ENCODE measurements at regions not wholly inside any gene's neighbourhood (a gene's known extent, or its start where the extent isn't known, plus 50 kb on each side); places are given as distances from the start of the nearest gene placed in this dataset.

GRCh38 chrX:114101081-114101480 is 482.8 kb upstream of the HTR2C start:
- H3K4me3 ChIP-seq (ENCODE audit: low read depth in 1 of 5, low read length in 5 of 5), result no peak overlapping the region
- peaks cover 0 to 2% (median 0%) of the 10 kb centered on the region in 5 donors for H3K27me3 ChIP-seq (ENCODE audit: control insufficient read depth in 5 of 5, insufficient read depth in 4 of 5, low read length in 5 of 5)
- no peaks in the 10 kb centered on the region for H3K4me1 ChIP-seq (ENCODE audit: control insufficient read depth in 5 of 5, insufficient read depth in 5 of 5, low read length in 5 of 5)
- H3K9ac ChIP-seq (ENCODE audit: low read length in 5 of 5), result no peak overlapping the region
- H3K36me3 ChIP-seq (ENCODE audit: control insufficient read depth in 5 of 5, insufficient read depth in 5 of 5, low read length in 5 of 5), result no peaks in the 10 kb centered on the region
- H3K9me3 ChIP-seq (ENCODE audit: control insufficient read depth in 5 of 5, low read length in 5 of 5), result no peaks in the 10 kb centered on the region
- no peak overlapping the region for H3K27ac ChIP-seq (ENCODE audit: low read depth, low read length)

GRCh38 chrX:114097866-114098265 is 486.0 kb upstream of the HTR2C start:
- no peak overlapping the region for H3K9ac ChIP-seq (ENCODE audit: low read length in 5 of 5)
- no peaks in the 10 kb centered on the region for H3K36me3 ChIP-seq (ENCODE audit: control insufficient read depth in 5 of 5, insufficient read depth in 5 of 5, low read length in 5 of 5)
- H3K27me3 ChIP-seq (ENCODE audit: control insufficient read depth in 5 of 5, insufficient read depth in 4 of 5, low read length in 5 of 5), result peaks cover 0 to 2% (median 0%) of the 10 kb centered on the region in 5 donors
- H3K27ac ChIP-seq (ENCODE audit: low read depth, low read length), result no peak overlapping the region
- H3K4me3 ChIP-seq (ENCODE audit: low read depth in 1 of 5, low read length in 5 of 5), result no peak overlapping the region
- no peaks in the 10 kb centered on the region for H3K9me3 ChIP-seq (ENCODE audit: control insufficient read depth in 5 of 5, low read length in 5 of 5)
- no peaks in the 10 kb centered on the region for H3K4me1 ChIP-seq (ENCODE audit: control insufficient read depth in 5 of 5, insufficient read depth in 5 of 5, low read length in 5 of 5)

- H3K27me3 ChIP-seq (ENCODE audit: control insufficient read depth in 5 of 5, insufficient read depth in 4 of 5, low read length in 5 of 5), result peaks cover 0 to 2% (median 0%) of the 10 kb centered on the region in 5 donors
- H3K4me1 ChIP-seq (ENCODE audit: control insufficient read depth in 5 of 5, insufficient read depth in 5 of 5, low read length in 5 of 5), result no peaks in the 10 kb centered on the region
- H3K36me3 ChIP-seq (ENCODE audit: control insufficient read depth in 5 of 5, insufficient read depth in 5 of 5, low read length in 5 of 5), result no peaks in the 10 kb centered on the region
- no peak overlapping the region for H3K9ac ChIP-seq (ENCODE audit: low read length in 5 of 5)
- peaks cover 0 to 2% (median 0%) of the 10 kb centered on the region in 5 donors for H3K9me3 ChIP-seq (ENCODE audit: control insufficient read depth in 5 of 5, low read length in 5 of 5)
- no peak overlapping the region for H3K4me3 ChIP-seq (ENCODE audit: low read depth in 1 of 5, low read length in 5 of 5)
- H3K27ac ChIP-seq (ENCODE audit: low read depth, low read length), result no peak overlapping the region
Observed at GRCh38 chrX:114097427-114097826, 486.5 kb upstream of the HTR2C start.

- H3K27ac ChIP-seq (ENCODE audit: low read depth, low read length), result no peak overlapping the region
- peaks cover 0 to 2% (median 0%) of the 10 kb centered on the region in 5 donors for H3K27me3 ChIP-seq (ENCODE audit: control insufficient read depth in 5 of 5, insufficient read depth in 4 of 5, low read length in 5 of 5)
- no peaks in the 10 kb centered on the region for H3K36me3 ChIP-seq (ENCODE audit: control insufficient read depth in 5 of 5, insufficient read depth in 5 of 5, low read length in 5 of 5)
- H3K4me3 ChIP-seq (ENCODE audit: low read depth in 1 of 5, low read length in 5 of 5), result no peak overlapping the region
- H3K4me1 ChIP-seq (ENCODE audit: control insufficient read depth in 5 of 5, insufficient read depth in 5 of 5, low read length in 5 of 5), result no peaks in the 10 kb centered on the region
- no peak overlapping the region for H3K9ac ChIP-seq (ENCODE audit: low read length in 5 of 5)
- peaks cover 0 to 10% (median 0%) of the 10 kb centered on the region in 5 donors for H3K9me3 ChIP-seq (ENCODE audit: control insufficient read depth in 5 of 5, low read length in 5 of 5)
Observed at GRCh38 chrX:114095789-114096188, 488.1 kb upstream of the HTR2C start.

- peaks cover 0 to 11% (median 5%) of the 10 kb centered on the region in 5 donors for H3K9me3 ChIP-seq (ENCODE audit: control insufficient read depth in 5 of 5, low read length in 5 of 5)
- no peaks in the 10 kb centered on the region for H3K4me1 ChIP-seq (ENCODE audit: control insufficient read depth in 5 of 5, insufficient read depth in 5 of 5, low read length in 5 of 5)
- no peaks in the 10 kb centered on the region for H3K36me3 ChIP-seq (ENCODE audit: control insufficient read depth in 5 of 5, insufficient read depth in 5 of 5, low read length in 5 of 5)
- no peak overlapping the region for H3K9ac ChIP-seq (ENCODE audit: low read length in 5 of 5)
- no peak overlapping the region for H3K27ac ChIP-seq (ENCODE audit: low read depth, low read length)
- H3K27me3 ChIP-seq (ENCODE audit: control insufficient read depth in 5 of 5, insufficient read depth in 4 of 5, low read length in 5 of 5), result peaks cover 0 to 14% (median 3%) of the 10 kb centered on the region in 5 donors
- no peak overlapping the region for H3K4me3 ChIP-seq (ENCODE audit: low read depth in 1 of 5, low read length in 5 of 5)
Observed at GRCh38 chrX:114087543-114087942, 496.3 kb upstream of the HTR2C start.

GRCh38 chrX:114077773-114078172 is 506.1 kb upstream of the HTR2C start:
- Histone ChIP-seq H3K9me3 (ENCODE audit: control insufficient read depth in 5 of 5, low read length in 5 of 5) (no peaks in the 10 kb centered on the region), H3K4me1 (ENCODE audit: control insufficient read depth in 5 of 5, insufficient read depth in 5 of 5, low read length in 5 of 5) (no peaks in the 10 kb centered on the region), H3K27ac (ENCODE audit: low read depth, low read length) (no peak overlapping the region), H3K9ac (ENCODE audit: low read length in 5 of 5) (no peak overlapping the region), H3K27me3 (ENCODE audit: control insufficient read depth in 5 of 5, insufficient read depth in 4 of 5, low read length in 5 of 5) (no peaks in the 10 kb centered on the region), H3K36me3 (ENCODE audit: control insufficient read depth in 5 of 5, insufficient read depth in 5 of 5, low read length in 5 of 5) (no peaks in the 10 kb centered on the region), H3K4me3 (ENCODE audit: low read depth in 1 of 5, low read length in 5 of 5) (no peak overlapping the region)

- Histone ChIP-seq H3K4me3 (ENCODE audit: low read depth in 1 of 5, low read length in 5 of 5) (no peak overlapping the region), H3K27me3 (ENCODE audit: control insufficient read depth in 5 of 5, insufficient read depth in 4 of 5, low read length in 5 of 5) (peaks cover 0 to 2% (median 0%) of the 10 kb centered on the region in 5 donors), H3K4me1 (ENCODE audit: control insufficient read depth in 5 of 5, insufficient read depth in 5 of 5, low read length in 5 of 5) (no peaks in the 10 kb centered on the region), H3K9me3 (ENCODE audit: control insufficient read depth in 5 of 5, low read length in 5 of 5) (no peaks in the 10 kb centered on the region), H3K36me3 (ENCODE audit: control insufficient read depth in 5 of 5, insufficient read depth in 5 of 5, low read length in 5 of 5) (no peaks in the 10 kb centered on the region), H3K9ac (ENCODE audit: low read length in 5 of 5) (no peak overlapping the region), H3K27ac (ENCODE audit: low read depth, low read length) (no peak overlapping the region)
Observed at GRCh38 chrX:114075073-114075673, 508.7 kb upstream of the HTR2C start.

GRCh38 chrX:114073926-114074325 is 510.0 kb upstream of the HTR2C start:
- Histone ChIP-seq H3K36me3 (ENCODE audit: control insufficient read depth in 5 of 5, insufficient read depth in 5 of 5, low read length in 5 of 5) (no peaks in the 10 kb centered on the region), H3K9me3 (ENCODE audit: control insufficient read depth in 5 of 5, low read length in 5 of 5) (no peaks in the 10 kb centered on the region), H3K27ac (ENCODE audit: low read depth, low read length) (no peak overlapping the region), H3K4me1 (ENCODE audit: control insufficient read depth in 5 of 5, insufficient read depth in 5 of 5, low read length in 5 of 5) (no peaks in the 10 kb centered on the region), H3K9ac (ENCODE audit: low read length in 5 of 5) (no peak overlapping the region), H3K4me3 (ENCODE audit: low read depth in 1 of 5, low read length in 5 of 5) (no peak overlapping the region), H3K27me3 (ENCODE audit: control insufficient read depth in 5 of 5, insufficient read depth in 4 of 5, low read length in 5 of 5) (peaks cover 0 to 2% (median 0%) of the 10 kb centered on the region in 5 donors)

GRCh38 chrX:114071412-114071811 is 512.5 kb upstream of the HTR2C start:
- Histone ChIP-seq H3K27ac (ENCODE audit: low read depth, low read length) (no peak overlapping the region), H3K27me3 (ENCODE audit: control insufficient read depth in 5 of 5, insufficient read depth in 4 of 5, low read length in 5 of 5) (peaks cover 0 to 3% (median under 1%) of the 10 kb centered on the region in 5 donors), H3K4me1 (ENCODE audit: control insufficient read depth in 5 of 5, insufficient read depth in 5 of 5, low read length in 5 of 5) (no peaks in the 10 kb centered on the region), H3K9ac (ENCODE audit: low read length in 5 of 5) (no peak overlapping the region), H3K36me3 (ENCODE audit: control insufficient read depth in 5 of 5, insufficient read depth in 5 of 5, low read length in 5 of 5) (no peaks in the 10 kb centered on the region), H3K4me3 (ENCODE audit: low read depth in 1 of 5, low read length in 5 of 5) (no peak overlapping the region), H3K9me3 (ENCODE audit: control insufficient read depth in 5 of 5, low read length in 5 of 5) (no peaks in the 10 kb centered on the region)

- H3K4me1 ChIP-seq (ENCODE audit: control insufficient read depth in 5 of 5, insufficient read depth in 5 of 5, low read length in 5 of 5), result no peaks in the 10 kb centered on the region
- no peak overlapping the region for H3K4me3 ChIP-seq (ENCODE audit: low read depth in 1 of 5, low read length in 5 of 5)
- no peak overlapping the region for H3K27ac ChIP-seq (ENCODE audit: low read depth, low read length)
- no peaks in the 10 kb centered on the region for H3K9me3 ChIP-seq (ENCODE audit: control insufficient read depth in 5 of 5, low read length in 5 of 5)
- H3K36me3 ChIP-seq (ENCODE audit: control insufficient read depth in 5 of 5, insufficient read depth in 5 of 5, low read length in 5 of 5), result no peaks in the 10 kb centered on the region
- H3K27me3 ChIP-seq (ENCODE audit: control insufficient read depth in 5 of 5, insufficient read depth in 4 of 5, low read length in 5 of 5), result peaks cover 0 to 6% (median 3%) of the 10 kb centered on the region in 5 donors
- H3K9ac ChIP-seq (ENCODE audit: low read length in 5 of 5), result no peak overlapping the region
Observed at GRCh38 chrX:114065577-114066223, 518.2 kb upstream of the HTR2C start.

Data from subcutaneous abdominal adipose tissue (tissue), 5 donors.